Fibroblast of villous mesenchyme (primary cell): ENCODE measurements at regions not wholly inside any gene's neighbourhood (a gene's known extent, or its start where the extent isn't known, plus 50 kb on each side); places are given as distances from the start of the nearest gene placed in this dataset.

Experiments
- DNase-seq: peaks from one replicate; pipeline ENCODE4 v3.0.0-alpha.2; 2010; ENCODE audit warnings: low read depth
- H3K4me3 ChIP-seq: 2 replicates; pipeline ENCODE4 v1.5.1; 2011; ENCODE audit warnings: low read depth, mild to moderate bottlenecking, low read length
- TF ChIP-seq, protein P1 (sequence below): IDR thresholded peaks from 2 replicates; pipeline ENCODE4 v1.5.1; 2012; ENCODE audit warnings: low read depth, mild to moderate bottlenecking, low read length; ENCODE audit not compliant: insufficient read depth

DNA sequence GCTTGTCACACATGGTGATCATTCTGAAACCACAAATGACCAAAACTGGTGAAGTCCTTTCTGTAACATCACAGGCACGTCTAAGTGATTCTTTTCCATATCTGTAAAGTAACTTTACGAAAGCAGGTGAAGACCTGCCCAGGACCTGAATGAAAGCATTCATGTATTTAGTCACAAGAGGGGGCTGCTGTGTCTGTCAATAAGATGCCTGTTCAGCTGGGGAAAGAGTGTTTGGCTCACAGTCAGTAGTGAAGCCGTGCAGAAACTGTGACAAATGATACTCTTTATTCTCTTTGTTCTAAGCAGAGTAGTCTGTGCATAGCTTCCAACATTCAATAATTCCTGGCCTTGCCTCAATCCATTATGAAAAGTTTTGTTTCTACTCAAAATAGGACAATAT is 373.5 kb upstream of the OR4E1 start:
- no peak for DNase-seq
- no peak overlapping the region for H3K4me3 ChIP-seq
- TF ChIP-seq, protein P1, sequence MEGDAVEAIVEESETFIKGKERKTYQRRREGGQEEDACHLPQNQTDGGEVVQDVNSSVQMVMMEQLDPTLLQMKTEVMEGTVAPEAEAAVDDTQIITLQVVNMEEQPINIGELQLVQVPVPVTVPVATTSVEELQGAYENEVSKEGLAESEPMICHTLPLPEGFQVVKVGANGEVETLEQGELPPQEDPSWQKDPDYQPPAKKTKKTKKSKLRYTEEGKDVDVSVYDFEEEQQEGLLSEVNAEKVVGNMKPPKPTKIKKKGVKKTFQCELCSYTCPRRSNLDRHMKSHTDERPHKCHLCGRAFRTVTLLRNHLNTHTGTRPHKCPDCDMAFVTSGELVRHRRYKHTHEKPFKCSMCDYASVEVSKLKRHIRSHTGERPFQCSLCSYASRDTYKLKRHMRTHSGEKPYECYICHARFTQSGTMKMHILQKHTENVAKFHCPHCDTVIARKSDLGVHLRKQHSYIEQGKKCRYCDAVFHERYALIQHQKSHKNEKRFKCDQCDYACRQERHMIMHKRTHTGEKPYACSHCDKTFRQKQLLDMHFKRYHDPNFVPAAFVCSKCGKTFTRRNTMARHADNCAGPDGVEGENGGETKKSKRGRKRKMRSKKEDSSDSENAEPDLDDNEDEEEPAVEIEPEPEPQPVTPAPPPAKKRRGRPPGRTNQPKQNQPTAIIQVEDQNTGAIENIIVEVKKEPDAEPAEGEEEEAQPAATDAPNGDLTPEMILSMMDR = no peak

DNA sequence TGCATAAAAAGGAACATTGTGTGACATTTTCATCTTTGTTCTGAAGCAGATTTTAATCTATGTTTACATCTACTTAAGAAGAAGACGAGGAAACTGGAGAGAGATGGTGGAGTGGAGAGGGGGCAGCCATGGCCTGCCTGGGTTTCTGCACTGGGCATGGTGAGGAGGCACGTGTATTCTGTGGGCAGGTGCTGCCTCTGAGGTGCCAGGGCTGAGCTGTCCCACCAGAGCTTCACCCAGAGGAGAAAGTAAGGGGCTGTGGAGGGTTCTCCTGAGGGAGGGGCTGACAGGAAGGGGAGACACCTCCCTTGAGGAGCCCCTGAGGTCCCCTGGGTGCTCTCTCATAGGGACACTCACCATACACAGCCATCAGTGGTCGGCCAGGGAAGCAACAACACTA is 372.4 kb upstream of the OR4E1 start:
- TF ChIP-seq, protein P1 = no peak
- H3K4me3 ChIP-seq = no peak overlapping the region
- no peak for DNase-seq

DNA sequence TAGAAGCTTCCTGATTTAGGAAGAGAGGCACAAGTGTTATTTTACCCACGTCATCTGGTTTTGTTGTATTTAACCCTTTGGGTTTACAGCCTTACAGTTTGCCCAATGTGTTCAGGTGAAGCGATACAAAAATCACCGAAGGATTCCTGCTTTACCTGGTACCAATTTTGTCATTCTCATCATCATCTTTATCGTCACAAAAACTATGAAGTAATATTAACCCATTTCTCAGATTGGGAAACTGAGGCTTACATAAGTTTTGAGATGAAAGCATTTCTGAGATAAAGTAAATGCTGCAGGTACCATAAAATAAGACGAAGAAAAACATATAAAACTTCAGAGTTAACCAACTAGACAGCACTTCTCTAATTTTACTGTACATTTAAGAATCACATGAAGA is 370.6 kb upstream of the OR4E1 start:
- no peak overlapping the region for H3K4me3 ChIP-seq
- TF ChIP-seq, protein P1 = no peak
- no peak for DNase-seq

DNA sequence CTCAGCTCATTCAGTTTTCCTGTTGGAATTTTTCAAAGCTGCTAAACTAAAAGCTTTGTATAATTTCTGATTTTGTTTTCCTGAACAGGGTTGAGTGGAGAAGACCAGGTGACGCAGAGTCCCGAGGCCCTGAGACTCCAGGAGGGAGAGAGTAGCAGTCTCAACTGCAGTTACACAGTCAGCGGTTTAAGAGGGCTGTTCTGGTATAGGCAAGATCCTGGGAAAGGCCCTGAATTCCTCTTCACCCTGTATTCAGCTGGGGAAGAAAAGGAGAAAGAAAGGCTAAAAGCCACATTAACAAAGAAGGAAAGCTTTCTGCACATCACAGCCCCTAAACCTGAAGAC is 367.1 kb upstream of the OR4E1 start:
- H3K4me3 ChIP-seq = no peak overlapping the region
- no peak for DNase-seq
- TF ChIP-seq, protein P1 = no peak

DNA sequence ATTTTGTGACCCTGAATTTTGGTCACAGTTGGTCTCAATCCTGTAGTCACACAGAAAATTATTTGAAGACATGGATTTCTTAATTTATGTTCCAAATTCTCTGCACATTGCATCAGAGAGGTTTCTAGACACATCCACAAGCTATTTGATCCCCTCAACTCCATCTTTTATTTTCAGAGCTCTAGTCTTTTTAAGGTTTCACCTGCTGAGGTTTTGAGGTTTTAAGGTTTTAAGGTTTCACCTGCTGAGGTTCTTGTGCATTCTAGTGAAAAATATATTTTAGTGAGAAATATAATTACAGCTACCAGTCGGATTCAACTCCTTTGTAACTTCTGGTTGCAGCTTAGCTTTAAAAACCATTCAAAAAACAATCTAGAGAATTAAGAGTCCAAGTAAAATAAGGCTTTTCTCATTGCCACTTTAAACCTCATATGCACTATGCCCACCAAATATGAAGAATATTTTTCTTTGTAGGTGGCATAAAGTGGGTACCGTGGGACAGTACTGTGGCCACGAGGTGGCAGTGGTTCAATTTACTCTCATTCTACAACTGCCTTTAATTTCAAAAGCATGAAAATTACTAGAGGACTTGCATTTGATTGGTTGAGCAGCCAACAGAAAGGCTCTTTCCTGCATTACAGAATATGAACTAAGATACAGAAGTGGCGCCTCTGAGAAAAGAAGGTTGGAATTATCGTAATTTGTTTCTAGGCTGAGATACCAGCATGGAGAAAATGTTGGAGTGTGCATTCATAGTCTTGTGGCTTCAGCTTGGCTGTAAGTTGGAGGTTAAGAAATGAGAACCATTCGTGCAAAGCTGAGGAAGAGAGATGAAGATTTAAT is 366.5 kb upstream of the OR4E1 start:
- TF ChIP-seq, protein P1 = peak; percentile 27
- no peak overlapping the region for H3K4me3 ChIP-seq
- no peak for DNase-seq

DNA sequence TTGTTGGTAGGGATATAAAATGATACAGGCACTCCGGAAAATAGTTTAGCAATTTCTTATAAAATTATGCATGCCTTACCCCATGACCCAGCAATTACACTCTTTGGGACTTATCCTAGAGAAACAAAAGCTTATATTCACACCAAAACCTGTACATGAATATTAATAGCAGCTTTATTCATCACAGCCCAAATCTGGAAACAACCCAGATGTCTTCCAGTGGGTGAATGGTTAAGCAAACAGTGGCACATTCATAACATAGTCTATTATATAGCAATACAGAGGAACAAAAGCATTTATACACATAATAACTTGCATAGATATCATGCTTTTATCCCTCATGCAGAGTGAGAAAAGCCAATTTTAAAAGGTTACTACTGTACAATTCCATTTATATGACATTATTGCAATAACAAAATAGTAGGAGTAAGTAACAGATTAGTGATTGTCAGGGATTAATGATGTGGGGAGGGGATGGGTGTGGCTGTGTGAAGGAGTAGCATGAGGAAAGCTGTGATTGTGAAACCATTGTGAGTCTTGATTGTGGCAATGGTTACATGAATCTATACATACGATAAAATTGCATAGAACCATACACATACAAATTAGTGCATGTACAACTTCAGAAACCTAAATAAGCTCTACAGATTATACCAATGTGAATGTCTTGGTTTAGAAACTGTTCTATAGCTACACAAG is 363.1 kb upstream of the OR4E1 start:
- no peak overlapping the region for H3K4me3 ChIP-seq
- TF ChIP-seq, protein P1 = no peak
- no peak for DNase-seq
